HEK293 (cell line): ENCODE measurements at regions not wholly inside any gene's neighbourhood (a gene's known extent, or its start where the extent isn't known, plus 50 kb on each side); places are given as distances from the start of the nearest gene placed in this dataset.

Experiments
- CTCF ChIA-PET: fragments of 350-600 bp; formaldehyde crosslinking; extraction: SDS; loops from one replicate; lab custom pipeline; 2021; ENCODE audit warnings: antibody characterized with exemption; lab: Yijun Ruan, JAX
- POLR2A ChIA-PET: fragments of 300-600 bp; formaldehyde crosslinking; extraction: SDS; loops from one replicate; lab custom pipeline; 2020; ENCODE audit warnings: antibody characterized with exemption, inconsistent platforms; lab: Yijun Ruan, JAX
- H3K27ac ChIP-seq: fragments of 200-500 bp; sonication (Bioruptor generic); 2 replicates; pipeline ENCODE4 v1.5.1; 2014; ENCODE audit warnings: low read depth, low read length, control low read depth, inconsistent platforms; ENCODE audit errors: extremely low read depth
- H3K36me3 ChIP-seq, 2 experiments: fragments of 200-500 bp in 1 of 2; sonication (Bioruptor generic) in 1 of 2; 1 replicate in 1 of 2; 2 replicates in 1 of 2; pipeline ENCODE4 v1.5.1; 2014 to 2017; ENCODE audit warnings: inconsistent platforms in 2 of 2, low read length in 2 of 2; ENCODE audit not compliant: control insufficient read depth in 2 of 2, insufficient read depth in 1 of 2
- H3K4me1 ChIP-seq: fragments of 200-500 bp; sonication (Bioruptor generic); 2 replicates; pipeline ENCODE4 v1.5.1; 2014; ENCODE audit warnings: mild to moderate bottlenecking, low read length, inconsistent platforms; ENCODE audit not compliant: control insufficient read depth, insufficient read depth
- H3K4me3 ChIP-seq: 2 replicates; pipeline ENCODE4 v1.5.1; 2011; ENCODE audit warnings: low read depth, mild to moderate bottlenecking, control low read depth, low read length, moderate library complexity
- H3K9me3 ChIP-seq: fragments of 200-500 bp; sonication (Bioruptor generic); 2 replicates; pipeline ENCODE4 v1.5.1; 2014; ENCODE audit warnings: low read depth, low read length, inconsistent platforms; ENCODE audit not compliant: control insufficient read depth, insufficient read depth
- GLI4 ChIP-seq: fragments of 450-650 bp; formaldehyde crosslinking; IDR thresholded peaks from 2 replicates; pipeline ENCODE4 v1.5.1; 2016; ENCODE audit warnings: missing biosample characterization, missing genetic modification characterization
- HOXC10 ChIP-seq: sonication (generic); formaldehyde crosslinking; IDR thresholded peaks from 2 replicates; pipeline ENCODE4 v1.8.1; 2023; ENCODE audit warnings: mild to moderate bottlenecking, missing genetic modification reagents
- SETDB1 ChIP-seq: IDR thresholded peaks from one replicate; pipeline ENCODE4 v1.6.1; 2017; ENCODE audit warnings: mild to moderate bottlenecking, low read length, moderate library complexity, mixed read lengths; ENCODE audit not compliant: insufficient read length
- ZFP3 ChIP-seq: fragments of 450-650 bp; formaldehyde crosslinking; IDR thresholded peaks from 2 replicates; pipeline ENCODE4 v1.5.1; 2016; ENCODE audit warnings: low read depth, missing biosample characterization, missing genetic modification characterization
- ZIC2 ChIP-seq: fragments of 450-650 bp; formaldehyde crosslinking; IDR thresholded peaks from 2 replicates; pipeline ENCODE4 v1.5.1; 2016; ENCODE audit warnings: missing biosample characterization, missing genetic modification characterization
- ZNF169 ChIP-seq: fragments of 450-650 bp; formaldehyde crosslinking; IDR thresholded peaks from 2 replicates; pipeline ENCODE4 v1.5.1; 2016; ENCODE audit warnings: missing biosample characterization, missing genetic modification characterization
- ZNF341 ChIP-seq: fragments of 450-650 bp; formaldehyde crosslinking; IDR thresholded peaks from 2 replicates; pipeline ENCODE4; 2016; ENCODE audit warnings: low read depth, missing biosample characterization, missing genetic modification characterization
- ZNF624 ChIP-seq: fragments of 450-650 bp; formaldehyde crosslinking; IDR thresholded peaks from 2 replicates; pipeline ENCODE4 v1.5.1; 2017; ENCODE audit warnings: missing biosample characterization, missing genetic modification characterization
- ZSCAN16 ChIP-seq: fragments of 450-650 bp; formaldehyde crosslinking; IDR thresholded peaks from 2 replicates; pipeline ENCODE4 v1.5.1; 2016; ENCODE audit warnings: missing biosample characterization, missing genetic modification characterization
- ZSCAN5A ChIP-seq: fragments of 450-650 bp; formaldehyde crosslinking; IDR thresholded peaks from 2 replicates; pipeline ENCODE4 v1.5.1; 2016; ENCODE audit warnings: missing biosample characterization, missing genetic modification characterization
- ZXDB ChIP-seq: fragments of 450-650 bp; formaldehyde crosslinking; IDR thresholded peaks from 2 replicates; pipeline ENCODE4 v1.5.1; 2016; ENCODE audit warnings: missing biosample characterization, missing genetic modification characterization
- TF ChIP-seq, protein P1 (sequence below): sonication (generic); formaldehyde crosslinking; IDR thresholded peaks from 2 replicates; pipeline ENCODE4 v1.8.1; 2022; ENCODE audit warnings: mild to moderate bottlenecking, moderate library complexity, missing genetic modification reagents
- TF ChIP-seq, protein P2 (sequence below): fragments of 450-650 bp; formaldehyde crosslinking; IDR thresholded peaks from 2 replicates; pipeline ENCODE4 v1.5.1; 2016; ENCODE audit warnings: missing biosample characterization, missing genetic modification characterization
- TF ChIP-seq, protein P3 (sequence below): fragments of 450-650 bp; formaldehyde crosslinking; IDR thresholded peaks from 2 replicates; pipeline ENCODE4 v1.5.1; 2017; ENCODE audit warnings: missing biosample characterization, missing genetic modification characterization
- TF ChIP-seq, protein P4 (sequence below): fragments of 450-650 bp; IDR thresholded peaks from 2 replicates; pipeline ENCODE4 v1.5.1; 2018; ENCODE audit warnings: missing biosample characterization, missing genetic modification characterization
- TF ChIP-seq, protein P5 (sequence below): fragments of 450-650 bp; formaldehyde crosslinking; IDR thresholded peaks from 2 replicates; pipeline ENCODE4 v1.5.1; 2016; ENCODE audit warnings: missing biosample characterization, missing genetic modification characterization

DNA sequence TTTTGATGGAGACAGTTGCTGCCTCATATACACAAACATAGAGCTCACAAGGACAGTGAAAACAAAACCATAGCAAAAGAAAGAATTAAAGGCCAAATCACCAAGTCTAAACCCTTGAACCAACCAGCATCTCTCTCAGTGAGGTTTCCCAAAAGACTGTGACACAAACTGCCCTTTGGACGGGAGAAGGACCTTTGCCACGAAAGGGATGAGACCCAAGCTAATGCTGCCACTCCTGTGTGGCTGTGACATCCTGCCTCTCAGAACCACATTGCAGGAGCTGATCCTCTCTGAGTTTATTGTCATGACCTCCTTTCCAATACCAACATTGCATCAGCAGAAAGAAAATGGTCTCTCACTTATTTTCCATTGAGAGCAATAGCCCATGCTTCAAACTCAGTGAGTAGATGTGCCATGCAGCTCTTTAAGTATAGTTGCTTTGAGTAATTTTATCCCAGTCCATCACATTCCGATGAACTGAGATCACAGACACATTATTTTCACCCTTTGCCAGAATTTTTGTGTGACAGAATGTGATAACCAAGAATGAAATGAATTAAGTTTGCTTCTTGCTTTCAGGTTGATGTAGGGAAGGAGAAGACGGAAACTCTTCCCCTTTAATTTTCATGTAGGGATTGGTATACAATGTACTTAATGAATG is 133.5 kb upstream of the IRS2 start:
- Histone ChIP-seq H3K36me3 (no peaks in the 10 kb centered on the region), H3K4me3 (no peak overlapping the region), H3K4me1 (no peaks in the 10 kb centered on the region), H3K9me3 (no peaks in the 10 kb centered on the region), H3K27ac (no peak overlapping the region)
- ChIA-PET CTCF (no interaction called here), POLR2A (no interaction called here)
- TF ChIP-seq ZSCAN16 (tag by site-specific recombination): no peak
- no peak for TF ChIP-seq ZNF169 (tag by site-specific recombination)
- no peak for TF ChIP-seq ZNF341 (tag by site-specific recombination)
- TF ChIP-seq, protein P1, sequence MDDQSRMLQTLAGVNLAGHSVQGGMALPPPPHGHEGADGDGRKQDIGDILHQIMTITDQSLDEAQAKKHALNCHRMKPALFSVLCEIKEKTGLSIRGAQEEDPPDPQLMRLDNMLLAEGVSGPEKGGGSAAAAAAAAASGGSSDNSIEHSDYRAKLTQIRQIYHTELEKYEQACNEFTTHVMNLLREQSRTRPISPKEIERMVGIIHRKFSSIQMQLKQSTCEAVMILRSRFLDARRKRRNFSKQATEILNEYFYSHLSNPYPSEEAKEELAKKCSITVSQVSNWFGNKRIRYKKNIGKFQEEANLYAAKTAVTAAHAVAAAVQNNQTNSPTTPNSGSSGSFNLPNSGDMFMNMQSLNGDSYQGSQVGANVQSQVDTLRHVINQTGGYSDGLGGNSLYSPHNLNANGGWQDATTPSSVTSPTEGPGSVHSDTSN (CRISPR knock-in tag): no peak
- TF ChIP-seq GLI4: no peak
- TF ChIP-seq SETDB1: no peak
- TF ChIP-seq ZFP3 (tag by site-specific recombination): no peak
- TF ChIP-seq, protein P2, sequence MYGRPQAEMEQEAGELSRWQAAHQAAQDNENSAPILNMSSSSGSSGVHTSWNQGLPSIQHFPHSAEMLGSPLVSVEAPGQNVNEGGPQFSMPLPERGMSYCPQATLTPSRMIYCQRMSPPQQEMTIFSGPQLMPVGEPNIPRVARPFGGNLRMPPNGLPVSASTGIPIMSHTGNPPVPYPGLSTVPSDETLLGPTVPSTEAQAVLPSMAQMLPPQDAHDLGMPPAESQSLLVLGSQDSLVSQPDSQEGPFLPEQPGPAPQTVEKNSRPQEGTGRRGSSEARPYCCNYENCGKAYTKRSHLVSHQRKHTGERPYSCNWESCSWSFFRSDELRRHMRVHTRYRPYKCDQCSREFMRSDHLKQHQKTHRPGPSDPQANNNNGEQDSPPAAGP (tag by site-specific recombination): no peak

DNA sequence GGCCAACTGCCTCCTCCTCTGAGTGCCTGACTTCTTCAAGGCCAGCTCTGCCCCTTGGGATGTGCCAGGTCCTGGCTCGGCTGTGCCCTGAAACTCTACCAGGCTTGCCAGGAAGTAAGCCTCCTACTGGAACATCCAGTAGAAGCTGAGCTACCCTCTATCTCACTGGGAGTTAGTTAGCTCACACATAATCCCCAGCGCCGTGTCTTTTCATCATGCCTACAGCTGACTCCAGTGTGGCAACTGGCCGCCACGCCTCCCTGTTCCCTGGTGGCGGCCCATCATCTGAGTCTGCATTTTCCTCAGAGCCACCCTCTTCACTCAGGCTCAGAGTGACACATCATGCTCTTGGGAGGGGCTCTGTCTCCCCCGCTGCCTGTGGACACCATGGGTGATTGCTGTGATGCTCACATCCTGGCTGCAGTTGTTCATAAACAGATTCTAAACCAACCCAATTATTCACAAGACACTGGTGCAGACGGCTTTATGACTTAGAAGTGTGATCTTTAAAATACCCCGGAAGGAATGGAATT is 131.9 kb upstream of the IRS2 start:
- no peaks in the 10 kb centered on the region for H3K9me3 ChIP-seq
- no peaks in the 10 kb centered on the region for H3K36me3 ChIP-seq
- H3K4me3 ChIP-seq: no peak overlapping the region
- TF ChIP-seq ZIC2 (tag by site-specific recombination) (no peak), ZSCAN5A (tag by site-specific recombination) (no peak), ZXDB (tag by site-specific recombination) (no peak), HOXC10 (CRISPR knock-in tag) (no peak), ZNF624 (tag by site-specific recombination) (no peak)
- TF ChIP-seq, protein P1 (CRISPR knock-in tag): no peak
- TF ChIP-seq, protein P2 (tag by site-specific recombination): no peak
- TF ChIP-seq, protein P3, sequence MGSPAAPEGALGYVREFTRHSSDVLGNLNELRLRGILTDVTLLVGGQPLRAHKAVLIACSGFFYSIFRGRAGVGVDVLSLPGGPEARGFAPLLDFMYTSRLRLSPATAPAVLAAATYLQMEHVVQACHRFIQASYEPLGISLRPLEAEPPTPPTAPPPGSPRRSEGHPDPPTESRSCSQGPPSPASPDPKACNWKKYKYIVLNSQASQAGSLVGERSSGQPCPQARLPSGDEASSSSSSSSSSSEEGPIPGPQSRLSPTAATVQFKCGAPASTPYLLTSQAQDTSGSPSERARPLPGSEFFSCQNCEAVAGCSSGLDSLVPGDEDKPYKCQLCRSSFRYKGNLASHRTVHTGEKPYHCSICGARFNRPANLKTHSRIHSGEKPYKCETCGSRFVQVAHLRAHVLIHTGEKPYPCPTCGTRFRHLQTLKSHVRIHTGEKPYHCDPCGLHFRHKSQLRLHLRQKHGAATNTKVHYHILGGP (tag by site-specific recombination): no peak
- TF ChIP-seq, protein P4, sequence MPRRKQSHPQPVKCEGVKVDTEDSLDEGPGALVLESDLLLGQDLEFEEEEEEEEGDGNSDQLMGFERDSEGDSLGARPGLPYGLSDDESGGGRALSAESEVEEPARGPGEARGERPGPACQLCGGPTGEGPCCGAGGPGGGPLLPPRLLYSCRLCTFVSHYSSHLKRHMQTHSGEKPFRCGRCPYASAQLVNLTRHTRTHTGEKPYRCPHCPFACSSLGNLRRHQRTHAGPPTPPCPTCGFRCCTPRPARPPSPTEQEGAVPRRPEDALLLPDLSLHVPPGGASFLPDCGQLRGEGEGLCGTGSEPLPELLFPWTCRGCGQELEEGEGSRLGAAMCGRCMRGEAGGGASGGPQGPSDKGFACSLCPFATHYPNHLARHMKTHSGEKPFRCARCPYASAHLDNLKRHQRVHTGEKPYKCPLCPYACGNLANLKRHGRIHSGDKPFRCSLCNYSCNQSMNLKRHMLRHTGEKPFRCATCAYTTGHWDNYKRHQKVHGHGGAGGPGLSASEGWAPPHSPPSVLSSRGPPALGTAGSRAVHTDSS (tag by site-specific recombination): no peak
- TF ChIP-seq, protein P5, sequence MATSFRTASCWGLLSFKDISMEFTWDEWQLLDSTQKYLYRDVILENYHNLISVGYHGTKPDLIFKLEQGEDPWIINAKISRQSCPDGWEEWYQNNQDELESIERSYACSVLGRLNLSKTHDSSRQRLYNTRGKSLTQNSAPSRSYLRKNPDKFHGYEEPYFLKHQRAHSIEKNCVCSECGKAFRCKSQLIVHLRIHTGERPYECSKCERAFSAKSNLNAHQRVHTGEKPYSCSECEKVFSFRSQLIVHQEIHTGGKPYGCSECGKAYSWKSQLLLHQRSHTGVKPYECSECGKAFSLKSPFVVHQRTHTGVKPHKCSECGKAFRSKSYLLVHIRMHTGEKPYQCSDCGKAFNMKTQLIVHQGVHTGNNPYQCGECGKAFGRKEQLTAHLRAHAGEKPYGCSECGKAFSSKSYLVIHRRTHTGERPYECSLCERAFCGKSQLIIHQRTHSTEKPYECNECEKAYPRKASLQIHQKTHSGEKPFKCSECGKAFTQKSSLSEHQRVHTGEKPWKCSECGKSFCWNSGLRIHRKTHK (tag by site-specific recombination): no peak
- POLR2A ChIA-PET: no interaction called here
- H3K4me1 ChIP-seq: no peaks in the 10 kb centered on the region
- CTCF ChIA-PET: no interaction called here
- H3K27ac ChIP-seq: no peak overlapping the region
